22Rv1 (cell line): ENCODE measurements at regions not wholly inside any gene's neighbourhood (a gene's known extent, or its start where the extent isn't known, plus 50 kb on each side); places are given as distances from the start of the nearest gene placed in this dataset.

Experiments used
- CTCF ChIP-seq: fragments of 450-650 bp; IDR thresholded peaks from 2 replicates; pipeline ENCODE4 v1.5.1; 2017; ENCODE audit warnings: mild to moderate bottlenecking
- ZFX ChIP-seq: fragments of 450-650 bp; IDR thresholded peaks from 2 replicates; pipeline ENCODE4 v1.6.1; 2017; ENCODE audit warnings: antibody characterized with exemption, borderline replicate concordance

GRCh38 chr1:198001776-198002408, 84.7 kb downstream of the LHX9 start:
- TF ChIP-seq CTCF (no peak), ZFX (no peak)
